Upper lobe of left lung (tissue), 4 donors: ENCODE measurements at regions not wholly inside any gene's neighbourhood (a gene's known extent, or its start where the extent isn't known, plus 50 kb on each side); places are given as distances from the start of the nearest gene placed in this dataset.

Source experiments
- POLR2A ChIP-seq, 4 donors: fragments of 450-650 bp; IDR thresholded peaks; one replicate each; pipeline ENCODE4 v1.5.1; 2016 to 2017; ENCODE audit warnings: antibody characterized with exemption in 4 of 4, mild to moderate bottlenecking in 2 of 4
- POLR2AphosphoS5 ChIP-seq, 2 donors: sonication (generic); formaldehyde crosslinking; IDR thresholded peaks; one replicate each; pipeline ENCODE4 v1.5.1; 2017; ENCODE audit warnings: antibody characterized with exemption in 2 of 2
- TF ChIP-seq, protein P1 (sequence below), 6 experiments: fragments of 450-650 bp in 4 of 6; fragments of 200-600 bp in 2 of 6; sonication (generic) in 2 of 6; IDR thresholded peaks; one replicate each; pipeline ENCODE4 v1.5.1; 2016 to 2019; ENCODE audit warnings: antibody characterized with exemption in 6 of 6

DNA sequence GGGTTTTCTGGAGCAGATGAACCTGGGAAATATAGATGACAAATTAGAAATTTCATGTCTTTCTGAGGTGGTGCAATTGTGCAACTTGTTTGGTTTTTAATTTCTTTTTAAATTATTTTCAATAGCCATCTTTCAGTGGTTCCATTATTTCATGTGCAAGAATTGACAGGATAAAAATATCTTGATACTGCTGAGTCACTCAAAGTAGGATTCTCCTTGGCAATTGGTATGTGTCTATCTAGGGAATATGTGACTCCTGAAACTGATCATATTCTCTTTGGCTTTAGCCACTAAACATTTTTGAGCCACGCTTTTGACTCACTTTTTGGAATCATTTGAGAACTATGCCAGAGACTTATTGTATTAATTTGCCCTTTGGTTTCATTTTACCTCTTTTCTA is 331.5 kb downstream of the KCNA4 start:
- no peak for TF ChIP-seq POLR2A (IDR thresholded peaks at IDR 0.05)
- TF ChIP-seq, protein P1, sequence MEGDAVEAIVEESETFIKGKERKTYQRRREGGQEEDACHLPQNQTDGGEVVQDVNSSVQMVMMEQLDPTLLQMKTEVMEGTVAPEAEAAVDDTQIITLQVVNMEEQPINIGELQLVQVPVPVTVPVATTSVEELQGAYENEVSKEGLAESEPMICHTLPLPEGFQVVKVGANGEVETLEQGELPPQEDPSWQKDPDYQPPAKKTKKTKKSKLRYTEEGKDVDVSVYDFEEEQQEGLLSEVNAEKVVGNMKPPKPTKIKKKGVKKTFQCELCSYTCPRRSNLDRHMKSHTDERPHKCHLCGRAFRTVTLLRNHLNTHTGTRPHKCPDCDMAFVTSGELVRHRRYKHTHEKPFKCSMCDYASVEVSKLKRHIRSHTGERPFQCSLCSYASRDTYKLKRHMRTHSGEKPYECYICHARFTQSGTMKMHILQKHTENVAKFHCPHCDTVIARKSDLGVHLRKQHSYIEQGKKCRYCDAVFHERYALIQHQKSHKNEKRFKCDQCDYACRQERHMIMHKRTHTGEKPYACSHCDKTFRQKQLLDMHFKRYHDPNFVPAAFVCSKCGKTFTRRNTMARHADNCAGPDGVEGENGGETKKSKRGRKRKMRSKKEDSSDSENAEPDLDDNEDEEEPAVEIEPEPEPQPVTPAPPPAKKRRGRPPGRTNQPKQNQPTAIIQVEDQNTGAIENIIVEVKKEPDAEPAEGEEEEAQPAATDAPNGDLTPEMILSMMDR (IDR thresholded peaks at IDR 0.05), result no peak
- TF ChIP-seq POLR2AphosphoS5 (IDR thresholded peaks at IDR 0.05), result no peak
